Prostate gland (tissue), 2 donors: ENCODE measurements at regions not wholly inside any gene's neighbourhood (a gene's known extent, or its start where the extent isn't known, plus 50 kb on each side); places are given as distances from the start of the nearest gene placed in this dataset.

Source experiments
- POLR2A ChIP-seq: fragments of 450-650 bp; IDR thresholded peaks from one replicate; pipeline ENCODE4 v1.6.1; 2016; ENCODE audit warnings: antibody characterized with exemption, mild to moderate bottlenecking
- TF ChIP-seq, protein P1 (sequence below), 4 experiments: fragments of 200-600 bp in 2 of 4; fragments of 450-650 bp in 2 of 4; sonication (generic) in 2 of 4; IDR thresholded peaks; 1 replicate in 3 of 4; 2 replicates in 1 of 4; pipeline ENCODE4 v1.5.1; 2016 to 2019; ENCODE audit warnings: antibody characterized with exemption in 4 of 4, mild to moderate bottlenecking in 2 of 4, moderate library complexity in 2 of 4

DNA sequence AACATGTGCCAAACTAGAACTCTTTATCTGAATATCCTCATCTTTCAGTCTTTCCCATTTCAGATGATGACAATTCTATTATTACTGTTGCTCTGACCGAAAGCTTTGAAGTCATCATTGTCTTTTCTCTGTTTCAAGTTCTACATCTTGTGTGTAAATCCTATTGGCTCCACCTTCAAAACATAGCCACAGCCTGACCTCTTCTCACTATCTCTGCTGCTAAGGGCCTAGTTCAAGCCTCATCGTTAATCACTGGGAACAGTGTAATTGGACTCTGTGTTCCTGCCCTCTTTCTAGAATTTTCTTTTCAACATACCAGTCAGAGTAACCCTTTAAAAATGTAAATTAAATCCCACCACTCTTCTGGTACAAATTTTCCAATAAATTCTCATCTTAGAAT lies 105.1 kb downstream of the OXSM start:
- TF ChIP-seq, protein P1, sequence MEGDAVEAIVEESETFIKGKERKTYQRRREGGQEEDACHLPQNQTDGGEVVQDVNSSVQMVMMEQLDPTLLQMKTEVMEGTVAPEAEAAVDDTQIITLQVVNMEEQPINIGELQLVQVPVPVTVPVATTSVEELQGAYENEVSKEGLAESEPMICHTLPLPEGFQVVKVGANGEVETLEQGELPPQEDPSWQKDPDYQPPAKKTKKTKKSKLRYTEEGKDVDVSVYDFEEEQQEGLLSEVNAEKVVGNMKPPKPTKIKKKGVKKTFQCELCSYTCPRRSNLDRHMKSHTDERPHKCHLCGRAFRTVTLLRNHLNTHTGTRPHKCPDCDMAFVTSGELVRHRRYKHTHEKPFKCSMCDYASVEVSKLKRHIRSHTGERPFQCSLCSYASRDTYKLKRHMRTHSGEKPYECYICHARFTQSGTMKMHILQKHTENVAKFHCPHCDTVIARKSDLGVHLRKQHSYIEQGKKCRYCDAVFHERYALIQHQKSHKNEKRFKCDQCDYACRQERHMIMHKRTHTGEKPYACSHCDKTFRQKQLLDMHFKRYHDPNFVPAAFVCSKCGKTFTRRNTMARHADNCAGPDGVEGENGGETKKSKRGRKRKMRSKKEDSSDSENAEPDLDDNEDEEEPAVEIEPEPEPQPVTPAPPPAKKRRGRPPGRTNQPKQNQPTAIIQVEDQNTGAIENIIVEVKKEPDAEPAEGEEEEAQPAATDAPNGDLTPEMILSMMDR (IDR thresholded peaks at IDR 0.05), result no peak
- TF ChIP-seq POLR2A, result no peak
